ENCODE measurements at regions not wholly inside any gene's neighbourhood (a gene's known extent, or its start where the extent isn't known, plus 50 kb on each side); places are given as distances from the start of the nearest gene placed in this dataset.

DNA sequence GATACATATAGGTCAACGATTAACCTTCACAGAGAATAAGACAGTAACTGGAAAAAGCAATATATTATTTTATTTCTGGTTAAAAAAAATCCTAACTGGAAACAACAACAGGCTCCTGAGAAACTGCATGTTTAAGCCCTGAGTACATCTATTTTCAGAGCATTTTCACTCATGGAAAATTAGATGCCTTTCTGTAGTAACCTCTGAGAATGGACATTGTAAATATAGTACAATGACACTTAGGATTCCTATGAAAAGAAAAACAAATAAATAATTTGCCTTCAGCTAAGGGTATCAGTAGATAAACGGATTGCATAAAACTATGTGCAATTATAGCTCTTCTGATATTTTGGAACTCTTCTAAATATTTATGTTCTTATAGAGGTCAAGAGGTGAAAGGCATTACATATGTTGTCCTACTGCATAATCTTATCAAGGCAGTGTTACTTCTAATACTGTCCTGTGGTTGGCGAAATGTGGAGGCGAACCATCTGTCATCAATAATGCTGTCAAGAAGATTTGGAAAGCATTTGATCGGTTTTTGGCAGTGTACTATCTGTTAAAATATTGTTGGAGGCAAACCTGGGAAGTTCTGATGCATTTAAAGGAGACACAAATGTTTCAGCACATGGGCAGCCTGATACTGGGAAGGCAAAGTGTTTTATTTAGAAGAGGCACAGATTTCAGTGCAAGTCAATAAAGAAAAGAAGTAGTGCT, 381.8 kb downstream of the BTG1 start:
- TF ChIP-seq, protein P1, sequence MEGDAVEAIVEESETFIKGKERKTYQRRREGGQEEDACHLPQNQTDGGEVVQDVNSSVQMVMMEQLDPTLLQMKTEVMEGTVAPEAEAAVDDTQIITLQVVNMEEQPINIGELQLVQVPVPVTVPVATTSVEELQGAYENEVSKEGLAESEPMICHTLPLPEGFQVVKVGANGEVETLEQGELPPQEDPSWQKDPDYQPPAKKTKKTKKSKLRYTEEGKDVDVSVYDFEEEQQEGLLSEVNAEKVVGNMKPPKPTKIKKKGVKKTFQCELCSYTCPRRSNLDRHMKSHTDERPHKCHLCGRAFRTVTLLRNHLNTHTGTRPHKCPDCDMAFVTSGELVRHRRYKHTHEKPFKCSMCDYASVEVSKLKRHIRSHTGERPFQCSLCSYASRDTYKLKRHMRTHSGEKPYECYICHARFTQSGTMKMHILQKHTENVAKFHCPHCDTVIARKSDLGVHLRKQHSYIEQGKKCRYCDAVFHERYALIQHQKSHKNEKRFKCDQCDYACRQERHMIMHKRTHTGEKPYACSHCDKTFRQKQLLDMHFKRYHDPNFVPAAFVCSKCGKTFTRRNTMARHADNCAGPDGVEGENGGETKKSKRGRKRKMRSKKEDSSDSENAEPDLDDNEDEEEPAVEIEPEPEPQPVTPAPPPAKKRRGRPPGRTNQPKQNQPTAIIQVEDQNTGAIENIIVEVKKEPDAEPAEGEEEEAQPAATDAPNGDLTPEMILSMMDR (IDR thresholded peaks at IDR 0.05), result no peak
- TF ChIP-seq POLR2A (IDR thresholded peaks at IDR 0.05), result no peak

Data from right lobe of liver (tissue), 4 donors.